Adrenal gland (tissue), 9 donors: ENCODE measurements at regions not wholly inside any gene's neighbourhood (a gene's known extent, or its start where the extent isn't known, plus 50 kb on each side); places are given as distances from the start of the nearest gene placed in this dataset.
A peak's percentile ranks its signal among the peaks of the same experiment; 100 is the strongest.
"Not testable (repeated sequence)": the region's sequence is repeated elsewhere in the genome, so short reads cannot be mapped to it uniquely, and the experiment has no call there.

Source experiments
- DNase-seq, 7 donors: peaks; one replicate each; pipeline ENCODE4 v3.0.0-alpha.2; 2019 to 2020
- H3K27ac ChIP-seq, 5 donors: fragments of 200-600 bp; sonication (generic) in 4 of 5; 1 replicate in 3 of 5; 2 replicates in 2 of 5; pipeline versions ENCODE4 v1.5.1 to v1.8.0; 2016 to 2020; ENCODE audit warnings: mild to moderate bottlenecking in 1 of 5
- H3K27me3 ChIP-seq: fragments of 200-600 bp; 2 replicates; pipeline ENCODE4 v1.8.0; 2021
- H3K36me3 ChIP-seq, 2 donors: fragments of 200-600 bp; replicated peaks in 1 of 2; 1 replicate in 1 of 2; 2 replicates in 1 of 2; pipeline versions ENCODE4 v1.5.1 to v1.8.0; 2018 to 2022
- H3K4me1 ChIP-seq, 2 donors: fragments of 200-600 bp; replicated peaks in 1 of 2; 1 replicate in 1 of 2; 2 replicates in 1 of 2; pipeline versions ENCODE4 v1.5.1 to v1.8.0; 2018 to 2021
- H3K4me3 ChIP-seq, 4 donors: fragments of 200-600 bp; sonication (generic) in 3 of 4; one replicate each; pipeline ENCODE4 v1.5.1; 2016 to 2018
- H3K9me3 ChIP-seq, 3 donors: fragments of 200-600 bp; sonication (generic) in 1 of 3; replicated peaks in 1 of 3; 1 replicate in 2 of 3; 2 replicates in 1 of 3; pipeline versions ENCODE4 v1.5.1 to v1.8.0; 2016 to 2021
- POLR2A ChIP-seq, 2 donors: fragments of 450-650 bp; IDR thresholded peaks; one replicate each; pipeline ENCODE4 v1.6.1; 2017; ENCODE audit warnings: antibody characterized with exemption in 2 of 2, mild to moderate bottlenecking in 2 of 2, moderate library complexity in 1 of 2
- WGBS, 4 donors: extraction: QIAGEN DNeasy Blood & Tissue Kit in 2 of 4; methylation state at CpG; one replicate each; pipeline versions ENCODE4 v1.1.5 to v1.1.7; 2013 to 2017; 5-methylcytosine and 5-hydroxymethylcytosine counted together
- intact Hi-C, 2 donors: fragments of 100-400 bp; cut with DNase I; formaldehyde crosslinking; loops; one replicate each; pipeline versions ENCODE4 v1.14.1 to v1.15.0; 2022 to 2023
- TF ChIP-seq, protein P1 (sequence below), 6 experiments: fragments of 450-650 bp in 4 of 6; fragments of 200-600 bp in 2 of 6; sonication (generic) in 1 of 6; IDR thresholded peaks; 1 replicate in 5 of 6; 2 replicates in 1 of 6; pipeline versions ENCODE4 v1.5.1 to v1.8.0; 2016 to 2021; ENCODE audit warnings: antibody characterized with exemption in 6 of 6, mild to moderate bottlenecking in 2 of 6, moderate library complexity in 1 of 6
- donor health status: healthy with polysubstance abuse.
- donor health status: Bipolar disorder and iron deficiency.
- donor health status: DM: yes; HTN: yes; CAD: no.
- donor health status: DM: no; HTN: no; CAD: no.
- donor health status: DM: no; HTN: no; CAD: no.

DNA sequence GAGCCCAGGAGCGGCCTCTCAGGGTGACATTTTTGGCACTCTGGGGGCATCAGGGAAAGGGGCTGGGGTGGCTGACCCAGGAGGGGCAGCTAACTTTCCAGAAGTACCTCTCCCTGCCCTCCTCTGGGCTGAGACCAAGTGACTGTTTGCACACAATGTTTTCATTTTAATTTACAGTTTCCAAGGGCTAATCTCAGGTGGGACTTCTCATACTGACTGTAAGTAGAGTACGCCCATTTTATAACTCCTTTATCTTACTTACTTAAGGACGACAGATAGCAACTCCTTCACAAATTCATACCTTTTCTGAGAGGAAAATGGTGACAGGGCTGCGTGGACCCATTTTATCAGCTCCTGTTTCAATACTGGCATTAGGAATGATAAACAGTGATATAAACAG, 172.9 kb upstream of the EXOC2 start:
- 82 to 93% (median 86%) methylated on average over 4 of the region's 4 CpGs for WGBS, 4 donors
- TF ChIP-seq, protein P1, sequence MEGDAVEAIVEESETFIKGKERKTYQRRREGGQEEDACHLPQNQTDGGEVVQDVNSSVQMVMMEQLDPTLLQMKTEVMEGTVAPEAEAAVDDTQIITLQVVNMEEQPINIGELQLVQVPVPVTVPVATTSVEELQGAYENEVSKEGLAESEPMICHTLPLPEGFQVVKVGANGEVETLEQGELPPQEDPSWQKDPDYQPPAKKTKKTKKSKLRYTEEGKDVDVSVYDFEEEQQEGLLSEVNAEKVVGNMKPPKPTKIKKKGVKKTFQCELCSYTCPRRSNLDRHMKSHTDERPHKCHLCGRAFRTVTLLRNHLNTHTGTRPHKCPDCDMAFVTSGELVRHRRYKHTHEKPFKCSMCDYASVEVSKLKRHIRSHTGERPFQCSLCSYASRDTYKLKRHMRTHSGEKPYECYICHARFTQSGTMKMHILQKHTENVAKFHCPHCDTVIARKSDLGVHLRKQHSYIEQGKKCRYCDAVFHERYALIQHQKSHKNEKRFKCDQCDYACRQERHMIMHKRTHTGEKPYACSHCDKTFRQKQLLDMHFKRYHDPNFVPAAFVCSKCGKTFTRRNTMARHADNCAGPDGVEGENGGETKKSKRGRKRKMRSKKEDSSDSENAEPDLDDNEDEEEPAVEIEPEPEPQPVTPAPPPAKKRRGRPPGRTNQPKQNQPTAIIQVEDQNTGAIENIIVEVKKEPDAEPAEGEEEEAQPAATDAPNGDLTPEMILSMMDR (IDR thresholded peaks at IDR 0.05) = no peak
- TF ChIP-seq POLR2A (IDR thresholded peaks at IDR 0.05) = no peak

DNA sequence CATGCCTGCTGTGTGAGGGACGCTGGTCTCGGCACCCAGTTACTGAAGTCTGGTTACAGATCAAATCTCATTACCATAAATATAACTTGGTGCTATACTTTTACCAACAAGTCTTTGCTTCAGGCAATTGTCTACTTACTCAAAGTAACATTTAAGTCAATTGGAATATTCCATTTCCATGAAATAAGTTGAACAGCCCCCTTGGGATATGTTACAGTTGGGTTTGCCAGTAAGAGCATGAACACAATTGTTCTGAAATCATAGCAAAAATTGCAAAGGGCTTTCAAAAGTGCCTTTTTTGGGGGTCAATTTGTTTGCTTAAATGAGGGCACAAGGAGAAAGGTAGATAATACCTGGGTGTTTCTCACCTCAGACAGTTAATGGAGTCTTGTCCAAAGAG, 170.9 kb upstream of the EXOC2 start:
- no peak for DNase-seq
- Histone ChIP-seq H3K36me3 (no peaks in the 10 kb centered on the region), H3K4me3 (no peak overlapping the region), H3K9me3 (no peaks in the 10 kb centered on the region), H3K27me3 (no peaks in the 10 kb centered on the region), H3K27ac (no peak overlapping the region), H3K4me1 (no peaks in the 10 kb centered on the region)
- intact Hi-C loops = no loop called here
- TF ChIP-seq POLR2A (IDR thresholded peaks at IDR 0.05) = no peak
- TF ChIP-seq, protein P1 (IDR thresholded peaks at IDR 0.05) = no peak
- WGBS, 4 donors = 86 to 96% (median 91%) methylated on average over 2 of the region's 2 CpGs

More for the DNA sequence above, 172.9 kb upstream of the EXOC2 start:
- DNase-seq = no peak
- H3K27ac ChIP-seq = no peak overlapping the region
- intact Hi-C loops = no loop called here
- no peaks in the 10 kb centered on the region for H3K36me3 ChIP-seq
- H3K27me3 ChIP-seq = no peaks in the 10 kb centered on the region
- no peak overlapping the region for H3K4me3 ChIP-seq
- no peaks in the 10 kb centered on the region for H3K4me1 ChIP-seq
- H3K9me3 ChIP-seq = no peaks in the 10 kb centered on the region

DNA sequence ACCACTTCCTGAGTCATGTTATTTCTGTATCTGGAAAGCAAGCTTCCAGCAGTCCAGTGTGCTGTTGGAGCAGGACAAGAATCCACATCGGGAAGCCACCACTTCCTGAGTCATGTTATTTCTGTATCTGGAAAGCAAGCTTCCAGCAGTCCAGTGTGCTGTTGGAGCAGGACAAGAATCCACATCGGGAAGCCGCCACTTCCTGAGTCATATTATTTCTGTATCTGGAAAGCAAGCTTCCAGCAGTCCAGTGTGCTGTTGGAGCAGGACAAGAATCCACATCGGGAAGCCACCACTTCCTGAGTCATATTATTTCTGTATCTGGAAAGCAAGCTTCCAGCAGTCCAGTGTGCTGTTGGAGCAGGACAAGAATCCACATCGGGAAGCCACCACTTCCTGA, 170.2 kb upstream of the EXOC2 start:
- WGBS, 4 donors = 55 to 71% (median 60%) methylated on average over 1 to 3 of the region's 5 CpGs; no CpG with 5 or more reads in 1 of the 4 donors
- H3K4me1 ChIP-seq, H3K27me3 ChIP-seq, H3K27ac ChIP-seq, H3K9me3 ChIP-seq, H3K36me3 ChIP-seq, H3K4me3 ChIP-seq, intact Hi-C loops: not testable (repeated sequence)
- peak in 2 of 7 donors; percentile 3 to 25 for DNase-seq

DNA sequence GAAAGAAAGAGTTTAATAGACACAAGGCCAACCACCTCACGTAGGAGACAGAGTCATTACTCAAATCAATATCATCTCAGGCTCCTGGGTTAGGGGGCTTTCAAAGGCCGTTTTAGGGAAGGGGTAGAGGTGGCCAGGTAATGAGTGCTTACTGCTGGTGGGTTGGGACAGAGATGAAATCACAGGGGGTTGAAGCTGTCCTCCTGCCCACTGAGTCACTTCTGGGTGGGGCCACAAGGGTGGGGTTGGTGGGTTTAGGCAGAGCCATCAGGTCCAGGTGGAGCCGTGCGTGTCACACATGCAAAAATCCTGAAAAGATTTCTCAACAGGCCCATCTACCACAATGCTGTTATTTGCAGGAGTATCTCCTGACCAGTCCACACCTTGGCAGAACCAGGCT, 167.0 kb upstream of the EXOC2 start:
- Histone ChIP-seq H3K27me3 (no peaks in the 10 kb centered on the region), H3K36me3 (no peaks in the 10 kb centered on the region), H3K4me1 (no peaks in the 10 kb centered on the region), H3K9me3 (no peaks in the 10 kb centered on the region), H3K4me3 (no peak overlapping the region), H3K27ac (no peak overlapping the region)
- DNase-seq = no peak
- TF ChIP-seq, protein P1 (IDR thresholded peaks at IDR 0.05) = no peak
- no peak for TF ChIP-seq POLR2A (IDR thresholded peaks at IDR 0.05)
- intact Hi-C loops = no loop called here
- WGBS, 4 donors = 64 to 79% (median 74%) methylated on average over 3 to 4 of the region's 4 CpGs

DNA sequence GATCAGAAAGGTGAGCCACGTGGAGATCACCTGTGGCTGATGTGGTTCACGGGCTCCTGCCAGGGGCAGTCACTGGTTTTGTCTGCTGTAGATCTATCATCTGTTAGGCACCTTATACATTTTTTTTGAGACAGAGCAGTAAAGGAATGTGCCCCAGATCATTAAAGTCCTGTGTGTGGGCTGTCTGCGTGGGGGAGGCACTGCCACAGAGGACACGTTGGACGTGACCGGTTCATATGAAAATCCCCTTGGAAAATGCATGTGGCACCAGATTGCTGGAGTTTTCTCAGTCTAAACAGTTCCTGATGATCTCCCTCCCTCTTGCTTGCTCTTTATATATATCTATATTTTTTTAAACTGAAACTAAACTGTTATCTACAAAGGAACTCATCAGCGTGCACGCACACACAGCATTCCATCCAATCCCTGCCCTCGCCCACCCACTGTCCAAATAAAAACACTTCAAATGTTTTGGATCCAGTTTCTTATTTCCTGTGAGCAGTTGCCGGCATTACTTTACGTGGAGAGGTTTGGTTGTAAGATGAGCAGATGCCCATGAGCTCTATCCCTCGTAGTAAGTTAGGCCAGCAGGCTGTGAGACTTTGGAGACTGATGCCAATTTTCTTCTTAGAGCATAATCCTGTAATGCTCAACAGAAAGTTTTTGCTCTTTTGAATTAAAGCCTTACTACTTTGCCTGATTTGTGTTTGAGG, 161.6 kb upstream of the EXOC2 start:
- Histone ChIP-seq H3K4me1 (no peaks in the 10 kb centered on the region), H3K27me3 (no peaks in the 10 kb centered on the region), H3K4me3 (no peak overlapping the region), H3K9me3 (no peaks in the 10 kb centered on the region), H3K36me3 (no peaks in the 10 kb centered on the region), H3K27ac (no peak overlapping the region)
- TF ChIP-seq POLR2A (IDR thresholded peaks at IDR 0.05) = no peak
- TF ChIP-seq, protein P1 (IDR thresholded peaks at IDR 0.05) = no peak
- 57 to 73% (median 62%) methylated on average over 11 to 12 of the region's 12 CpGs for WGBS, 4 donors
- no peak for DNase-seq
- intact Hi-C loops = no loop called here

DNA sequence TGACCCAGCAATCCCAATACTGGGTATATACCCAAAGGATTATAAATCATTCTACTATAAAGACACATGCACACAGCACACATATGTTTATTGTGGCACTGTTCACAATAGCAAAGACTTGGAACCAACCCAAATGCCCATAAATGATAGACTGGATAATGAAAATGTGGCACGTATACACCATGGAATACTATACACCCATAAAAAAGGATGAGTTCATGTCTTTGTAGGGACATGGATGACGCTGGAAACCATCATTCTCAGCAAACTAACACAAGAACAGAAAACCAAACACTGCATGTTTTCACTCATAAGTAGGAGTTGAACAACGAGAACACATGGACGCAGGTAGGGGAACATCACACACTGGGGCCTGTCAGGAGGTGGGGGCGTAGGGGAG, 159.3 kb upstream of the EXOC2 start:
- H3K9me3 ChIP-seq, H3K27me3 ChIP-seq, DNase-seq, H3K4me3 ChIP-seq, H3K27ac ChIP-seq, intact Hi-C loops, H3K36me3 ChIP-seq, H3K4me1 ChIP-seq: not testable (repeated sequence)
- 88 to 92% (median 90%) methylated on average over 5 of the region's 5 CpGs for WGBS, 4 donors
